ENCODE measurements at regions not wholly inside any gene's neighbourhood (a gene's known extent, or its start where the extent isn't known, plus 50 kb on each side); places are given as distances from the start of the nearest gene placed in this dataset.
A peak's percentile ranks its signal among the peaks of the same experiment; 100 is the strongest.
"Not testable (repeated sequence)": the region's sequence is repeated elsewhere in the genome, so short reads cannot be mapped to it uniquely, and the experiment has no call there.

DNA sequence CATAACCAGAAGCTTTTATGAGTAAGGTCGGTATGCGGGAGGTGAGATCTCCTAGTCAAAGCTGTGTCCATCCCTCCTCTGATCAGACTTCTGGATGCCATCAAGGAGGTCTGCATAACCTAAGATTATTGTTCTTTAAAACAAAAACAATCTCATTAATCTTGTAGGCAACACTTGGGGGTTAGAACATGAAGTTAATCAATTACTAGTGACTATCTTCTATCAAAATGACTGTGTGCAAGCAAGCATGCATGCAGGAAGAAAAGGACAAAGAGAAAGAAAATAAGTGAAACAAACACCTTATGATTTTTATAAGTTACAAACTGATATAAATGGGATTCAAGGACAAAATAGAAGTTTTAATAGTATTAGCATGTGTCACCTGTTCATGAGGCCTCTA lies 2435.9 kb upstream of the PCDH20 start:
- DNase-seq (ENCODE audit: low read depth in 4 of 4, low spot score in 3 of 4): no peak

DNA sequence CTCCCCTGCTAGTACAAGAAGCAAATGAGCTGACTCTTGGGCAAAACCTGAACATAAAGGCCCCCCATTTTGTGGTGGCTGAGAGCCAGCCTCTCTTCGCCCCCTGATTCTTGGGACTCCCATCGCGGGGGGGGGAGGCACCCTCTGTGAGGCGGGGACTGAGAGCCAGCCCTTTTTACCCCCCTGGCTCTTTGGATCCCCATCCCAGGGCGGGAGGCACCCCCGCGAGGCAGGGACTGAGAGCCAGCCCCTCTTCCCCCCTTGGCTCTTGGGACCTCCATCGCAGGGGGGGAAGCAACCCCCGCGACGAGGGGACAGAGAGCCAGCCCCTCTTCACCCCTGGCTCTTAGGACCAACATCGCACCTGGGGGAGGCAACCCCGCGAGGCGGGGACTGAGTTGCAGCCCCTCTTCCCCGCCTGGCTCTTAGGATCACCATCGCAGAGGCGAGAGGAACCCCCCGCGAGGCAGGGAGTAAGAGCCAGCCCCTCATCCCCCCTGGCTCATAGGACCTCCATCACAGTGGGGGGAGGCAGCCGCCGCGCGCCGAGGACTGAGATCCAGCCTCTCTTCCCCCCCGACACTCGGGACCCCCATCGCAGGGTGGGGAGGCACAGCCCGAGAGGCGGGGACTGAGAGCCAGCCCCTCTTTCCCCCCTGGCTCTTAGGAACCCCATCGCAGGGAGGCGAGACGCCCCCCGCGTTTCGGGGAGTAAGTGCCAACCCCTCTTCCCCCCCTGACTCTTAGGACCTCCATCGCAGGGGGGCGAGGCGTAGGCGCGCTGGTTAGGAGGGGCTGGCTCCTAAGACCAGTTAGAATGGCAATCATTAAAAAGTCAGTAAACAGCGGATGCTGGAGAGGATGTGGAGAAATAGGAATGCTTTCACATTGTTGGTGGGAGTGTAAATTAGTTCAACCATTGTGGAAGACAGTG lies 2428.4 kb upstream of the PCDH20 start:
- no peak for DNase-seq (ENCODE audit: low read depth in 4 of 4, low spot score in 3 of 4)

DNA sequence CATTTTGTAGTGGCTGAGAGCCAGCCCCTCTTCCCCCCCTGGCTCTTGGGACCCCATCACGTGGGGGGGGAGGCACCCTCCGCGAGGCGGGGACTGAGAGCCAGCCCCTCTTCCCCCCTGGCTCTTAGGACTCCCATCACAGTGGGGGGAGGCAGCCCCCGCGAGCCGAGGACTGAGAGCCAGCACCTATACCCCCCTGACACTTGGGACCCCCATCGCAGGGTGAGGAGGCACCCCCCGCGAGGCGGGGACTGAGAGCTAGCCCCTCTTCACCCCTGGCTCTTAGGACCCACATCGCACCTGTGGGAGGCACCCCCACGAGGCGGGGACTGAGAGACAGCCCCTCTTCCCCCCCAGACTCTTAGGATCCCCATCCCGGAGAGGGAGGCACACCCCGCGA lies 2426.5 kb upstream of the PCDH20 start:
- no peak for DNase-seq (ENCODE audit: low read depth in 4 of 4, low spot score in 3 of 4)

DNA sequence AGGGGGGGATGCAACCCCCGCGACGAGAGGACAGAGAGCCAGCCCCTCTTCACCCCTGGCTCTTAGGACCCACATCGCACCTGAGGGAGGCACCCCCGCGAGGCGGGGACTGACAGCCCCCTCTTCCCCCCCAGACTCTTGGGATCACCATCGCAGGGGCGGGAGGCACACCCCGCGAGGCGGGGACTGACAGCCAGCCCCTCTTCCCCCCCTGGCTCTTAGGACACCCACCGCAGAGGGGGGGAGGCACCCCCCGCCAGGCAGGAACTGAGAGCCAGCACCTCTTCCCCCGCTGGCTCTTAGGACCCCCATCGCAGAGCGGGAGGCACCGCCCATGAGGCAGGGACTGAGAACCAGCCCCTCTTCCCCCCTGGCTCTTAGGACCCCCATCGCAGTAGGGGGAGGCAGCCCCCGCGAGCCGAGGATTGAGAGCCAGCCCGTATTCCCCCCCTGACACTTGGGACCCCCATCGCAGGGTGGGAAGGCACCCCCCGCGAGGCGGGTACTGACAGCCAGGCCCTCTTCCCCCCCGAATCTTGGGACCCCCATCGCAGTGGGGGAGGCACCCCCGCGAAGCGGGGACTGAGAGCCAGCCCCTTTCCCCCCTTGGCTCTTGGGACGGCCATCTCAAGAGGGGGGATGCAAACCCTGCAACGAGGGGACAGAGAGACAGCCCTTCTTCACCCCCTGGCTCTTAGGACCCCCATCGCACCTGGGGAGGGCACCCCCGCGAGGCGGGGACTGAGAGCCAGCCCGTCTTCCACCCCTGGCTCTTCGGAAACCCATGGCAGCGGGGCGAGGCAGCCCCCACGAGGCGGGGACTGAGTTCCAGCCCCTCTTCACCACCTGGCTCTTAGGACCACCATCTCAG lies 2425.1 kb upstream of the PCDH20 start:
- no peak for DNase-seq (ENCODE audit: low read depth in 4 of 4, low spot score in 3 of 4)

DNA sequence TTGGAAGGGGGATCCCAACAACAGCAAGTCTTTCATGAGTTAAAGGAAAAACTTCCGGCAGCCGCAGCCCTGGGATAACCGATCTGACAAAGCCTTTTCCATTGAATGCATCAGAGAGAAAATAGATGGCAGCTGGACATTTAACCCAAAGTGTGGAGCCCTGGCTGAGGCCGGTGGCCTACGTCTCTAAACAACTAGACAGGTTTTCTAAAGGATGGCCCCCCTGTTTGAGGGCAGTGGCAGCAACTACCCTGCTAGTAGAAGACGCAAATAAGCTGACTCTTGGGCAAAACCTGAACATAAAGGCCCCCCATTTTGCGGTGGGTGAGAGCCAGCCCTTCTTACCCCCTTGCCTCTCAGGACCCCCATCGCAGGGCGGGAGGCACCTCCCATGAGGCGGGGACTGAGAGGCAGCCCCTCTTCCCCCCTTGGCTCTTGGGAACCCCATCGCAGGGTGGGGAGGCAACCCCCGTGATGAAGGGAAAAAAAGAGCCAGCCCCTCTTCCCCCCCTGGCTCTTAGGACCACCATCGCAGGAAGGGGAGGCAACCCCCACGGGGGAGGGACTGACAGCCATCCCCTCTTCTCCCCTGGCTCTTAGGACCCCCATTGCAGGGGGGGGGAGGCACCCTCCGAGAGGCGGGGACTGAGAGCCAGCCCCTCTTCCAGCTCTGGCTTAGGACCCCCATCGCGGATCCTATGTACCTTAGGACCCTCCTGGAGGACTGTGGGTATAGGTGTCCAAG lies 2422.9 kb upstream of the PCDH20 start:
- DNase-seq (ENCODE audit: low read depth in 4 of 4, low spot score in 3 of 4): no peak

- DNase-seq (ENCODE audit: low read depth in 4 of 4, low spot score in 3 of 4): not testable (repeated sequence)
Measured at GRCh38 chr13:63837701-63838100, 2422.1 kb upstream of the PCDH20 start.

DNA sequence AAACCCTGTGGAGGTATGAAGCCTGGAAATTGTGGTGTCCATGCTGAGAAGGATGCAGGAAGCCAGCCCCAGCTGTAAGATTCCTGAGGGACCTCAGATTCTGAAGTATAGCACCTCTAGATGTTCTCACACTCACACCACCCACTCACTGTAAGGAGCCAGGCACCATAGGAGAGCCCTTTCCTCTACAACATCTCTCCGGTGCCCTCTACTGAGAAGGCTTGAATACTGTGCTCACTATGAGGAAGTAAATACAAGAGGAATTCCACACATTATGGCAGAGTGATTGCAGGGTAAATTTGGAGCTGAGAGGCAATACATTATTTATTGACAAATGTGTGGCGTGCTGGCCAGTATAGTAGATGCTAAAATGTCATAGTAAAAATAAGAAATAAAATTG lies 2414.0 kb upstream of the PCDH20 start:
- DNase-seq (ENCODE audit: low read depth in 4 of 4, low spot score in 3 of 4): not testable (repeated sequence)

GRCh38 chr13:63821785-63822184 lies 2406.1 kb upstream of the PCDH20 start:
- DNase-seq (ENCODE audit: low read depth in 4 of 4, low spot score in 3 of 4): not testable (repeated sequence)

- not testable (repeated sequence) for DNase-seq (ENCODE audit: low read depth in 4 of 4, low spot score in 3 of 4)
Measured at GRCh38 chr13:63811428-63812004, 2395.9 kb upstream of the PCDH20 start.

- not testable (repeated sequence) for DNase-seq (ENCODE audit: low read depth in 4 of 4, low spot score in 3 of 4)
Measured at GRCh38 chr13:63791134-63791533, 2375.5 kb upstream of the PCDH20 start.

DNA sequence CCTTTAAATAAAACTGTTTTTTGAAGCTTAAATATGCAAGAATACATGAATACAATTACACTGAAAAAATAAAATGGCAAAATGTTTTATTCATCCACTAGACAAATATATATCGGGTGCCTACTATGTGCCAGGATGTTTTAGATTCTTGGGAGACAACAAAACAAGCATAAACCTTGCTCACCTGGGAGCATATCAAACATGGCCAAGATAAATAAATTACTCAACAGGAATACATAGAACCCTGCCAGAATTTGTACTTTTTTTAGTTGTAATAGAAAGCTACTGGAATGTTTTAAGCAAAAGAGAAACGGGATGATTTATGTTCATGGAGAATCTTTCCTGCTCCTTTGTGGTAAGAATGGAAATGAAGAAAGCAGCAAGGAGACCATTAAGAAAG lies 2358.5 kb upstream of the PCDH20 start:
- no peak for DNase-seq (ENCODE audit: low read depth in 4 of 4, low spot score in 3 of 4)

DNA sequence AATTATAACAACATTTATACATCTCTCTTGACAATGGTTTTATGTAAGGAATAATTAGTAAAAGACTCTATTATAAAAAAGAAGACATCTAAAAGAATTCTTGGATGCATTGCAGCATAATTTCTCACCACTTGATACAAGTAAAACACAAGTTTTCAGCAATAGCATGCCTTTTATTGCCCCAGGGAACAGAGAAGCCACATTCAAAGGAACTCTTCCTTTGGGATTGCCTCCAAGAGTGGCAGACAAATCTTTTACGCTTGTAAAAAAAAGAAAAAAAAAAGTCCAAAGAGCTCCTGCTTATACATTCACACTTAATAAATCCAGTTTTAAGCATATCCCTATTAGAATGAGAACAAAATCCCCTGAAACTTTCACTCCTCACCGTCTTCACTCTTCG lies 2357.8 kb upstream of the PCDH20 start:
- no peak for DNase-seq (ENCODE audit: low read depth in 4 of 4, low spot score in 3 of 4)

DNA sequence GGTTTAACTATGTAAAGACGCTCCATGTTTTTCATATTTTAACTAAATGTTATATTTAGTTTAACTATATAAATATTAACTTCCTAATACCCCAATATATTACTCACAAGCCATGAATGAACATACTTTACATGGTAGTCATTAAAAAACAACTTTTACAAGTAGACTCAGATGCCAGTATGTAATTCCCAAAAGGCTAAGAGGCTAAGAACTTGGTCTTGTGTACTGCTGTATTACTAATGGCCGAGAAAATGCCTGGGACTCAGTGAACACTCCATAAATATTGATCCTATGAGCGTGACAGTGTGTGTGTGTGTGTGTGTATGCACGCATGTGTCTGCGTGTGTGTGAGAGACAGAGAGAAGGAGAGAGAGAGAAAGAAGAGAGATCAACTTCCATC lies 2342.0 kb upstream of the PCDH20 start:
- not testable (repeated sequence) for DNase-seq (ENCODE audit: low read depth in 4 of 4, low spot score in 3 of 4)

- not testable (repeated sequence) for DNase-seq (ENCODE audit: low read depth in 4 of 4, low spot score in 3 of 4)
Measured at GRCh38 chr13:63749857-63750256, 2334.2 kb upstream of the PCDH20 start.

GRCh38 chr13:63741814-63742101 lies 2326.1 kb upstream of the PCDH20 start:
- not testable (repeated sequence) for DNase-seq (ENCODE audit: low read depth in 4 of 4, low spot score in 3 of 4)

DNA sequence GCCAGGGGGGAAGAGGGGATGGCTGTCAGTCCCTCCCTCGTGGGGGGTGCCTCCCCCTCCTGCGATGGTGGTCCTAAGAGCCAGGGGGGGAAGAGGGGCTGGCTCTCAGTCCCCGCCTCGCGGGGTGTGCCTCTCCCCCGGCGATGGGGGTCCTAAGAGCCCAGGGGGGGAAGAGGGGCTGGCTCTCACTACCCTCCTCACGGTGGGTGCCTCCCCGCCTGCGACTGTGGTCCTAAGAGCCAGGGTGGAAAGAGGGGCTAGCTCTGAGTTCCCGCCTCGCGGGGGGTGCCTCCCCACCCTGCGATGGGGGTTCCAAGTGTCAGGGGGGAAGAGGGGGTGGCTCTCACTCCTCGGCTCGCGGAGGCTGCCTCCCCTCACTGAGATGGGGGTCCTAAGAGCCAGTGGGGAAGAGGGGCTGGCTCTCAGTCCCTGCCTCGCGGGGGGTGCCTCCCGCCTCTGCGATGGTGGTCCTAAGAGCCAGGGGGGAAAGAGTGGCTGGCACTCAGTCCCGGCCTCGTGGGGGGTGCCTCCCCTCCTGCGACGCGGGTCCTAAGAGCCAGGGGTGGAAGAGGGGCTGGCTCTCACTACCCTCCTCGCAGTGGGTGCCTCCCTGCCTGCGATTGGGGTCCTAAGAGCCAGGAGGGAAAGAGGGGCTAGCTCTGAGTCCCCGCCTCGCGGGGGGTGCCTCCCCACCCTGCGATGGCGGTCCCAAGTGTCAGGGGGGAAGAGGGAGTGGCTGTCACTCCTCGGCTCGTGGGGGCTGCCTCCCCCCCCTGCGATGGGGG lies 2325.6 kb upstream of the PCDH20 start:
- DNase-seq (ENCODE audit: low read depth in 4 of 4, low spot score in 3 of 4): no peak

- DNase-seq (ENCODE audit: low read depth in 4 of 4, low spot score in 3 of 4): not testable (repeated sequence)
Measured at GRCh38 chr13:63739112-63739735, 2323.6 kb upstream of the PCDH20 start.

- DNase-seq (ENCODE audit: low read depth in 4 of 4, low spot score in 3 of 4): no peak
Measured at GRCh38 chr13:63737418-63737817, 2321.8 kb upstream of the PCDH20 start.

- DNase-seq (ENCODE audit: low read depth in 4 of 4, low spot score in 3 of 4): peak in 3 of 4 donors; percentile 5 to 8 (median 7)
Measured at GRCh38 chr13:63731896-63732295, 2316.2 kb upstream of the PCDH20 start.

Data from right renal pelvis (tissue), 4 donors.